GM23338 (cell line): ENCODE measurements at regions not wholly inside any gene's neighbourhood (a gene's known extent, or its start where the extent isn't known, plus 50 kb on each side); places are given as distances from the start of the nearest gene placed in this dataset.

ENCODE experiments used
- CTCF ChIP-seq, 2 experiments: fragments of 200-600 bp in 1 of 2; sonication (generic) in 1 of 2; conservative IDR thresholded peaks; 2 replicates each; pipeline versions ENCODE4 v1.5.1 to v1.6.1; 2016 to 2017; ENCODE audit warnings: antibody characterized with exemption in 2 of 2, low read depth in 2 of 2, mild to moderate bottlenecking in 2 of 2, moderate library complexity in 1 of 2
- EZH2 ChIP-seq: fragments of 200-600 bp; sonication (generic); IDR thresholded peaks from one replicate; pipeline ENCODE4 v1.8.0; 2017; ENCODE audit warnings: antibody characterized with exemption, mild to moderate bottlenecking, low read depth; ENCODE audit not compliant: unreplicated experiment
- NANOG ChIP-seq: IDR thresholded peaks from 2 replicates; pipeline ENCODE4 v1.6.1; 2016; ENCODE audit warnings: antibody characterized with exemption, borderline replicate concordance
- POLR2AphosphoS5 ChIP-seq: IDR thresholded peaks from 2 replicates; pipeline ENCODE4 v1.6.1; 2016; ENCODE audit warnings: antibody characterized with exemption, low read depth

GRCh38 chr3:74470313-74470712, 144.1 kb downstream of the CNTN3 start:
- TF ChIP-seq CTCF (conservative IDR thresholded peaks at IDR 0.05; ENCODE audit: low read depth in 2 of 2) (no peak), NANOG (no peak), EZH2 (no peak), POLR2AphosphoS5 (no peak)
